ENCODE measurements at regions not wholly inside any gene's neighbourhood (a gene's known extent, or its start where the extent isn't known, plus 50 kb on each side); places are given as distances from the start of the nearest gene placed in this dataset.
A peak's percentile ranks its signal among the peaks of the same experiment; 100 is the strongest.

DNA sequence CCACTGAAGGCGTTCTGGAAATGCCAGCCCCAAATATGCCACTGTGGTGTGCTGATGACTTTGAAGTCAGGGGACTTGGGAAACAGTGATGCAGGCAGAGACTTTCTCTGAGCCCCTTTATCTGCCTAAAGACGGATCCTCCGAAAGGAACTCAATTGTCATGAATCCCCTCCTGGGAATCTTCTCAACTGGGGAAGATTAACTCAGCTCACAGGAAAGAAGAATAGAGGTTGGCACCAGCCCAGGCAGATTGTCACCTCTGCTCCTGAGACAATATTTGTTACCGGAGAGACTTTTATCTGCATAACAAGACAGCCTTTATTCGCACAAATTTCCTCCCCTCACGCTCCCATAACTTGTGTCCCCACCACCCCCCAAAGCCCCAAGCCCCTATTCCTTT is 414.4 kb downstream of the FUT8 start:
- ChIA-PET POLR2A (no interaction called here), CTCF (interaction anchor here (2.4 kb wide), 1 partner anchor 132 kb away, joined by 9 read pairs; no protein-coding TSS in a partner anchor)
- peaks cover 7% of the 10 kb centered on the region for H3K4me1 ChIP-seq (ENCODE audit: insufficient read depth, low read length)
- peaks cover 0 to 3% (median 0%) of the 10 kb centered on the region in 3 donors for H3K36me3 Mint-ChIP-seq
- H3K4me1 Mint-ChIP-seq: peaks cover 12 to 18% (median 13%) of the 10 kb centered on the region in 3 donors
- H3K9me3 ChIP-seq (ENCODE audit: low read length): no peaks in the 10 kb centered on the region
- no peak for DNase-seq
- no peaks in the 10 kb centered on the region for H3K27me3 ChIP-seq (ENCODE audit: insufficient read depth, low read length, poor library complexity, severe bottlenecking)
- no peaks in the 10 kb centered on the region for H3K9me3 Mint-ChIP-seq
- H3K4me3 Mint-ChIP-seq: no peak overlapping the region
- no peaks in the 10 kb centered on the region for H3K36me3 ChIP-seq (ENCODE audit: insufficient read depth, low read length)
- peaks cover 0 to 2% of the 10 kb centered on the region in 2 donors for H3K27me3 Mint-ChIP-seq
- H3K4me3 ChIP-seq (ENCODE audit: low read length): no peak overlapping the region
- no peak overlapping the region for H3K27ac ChIP-seq (ENCODE audit: low read depth, low read length)
- no peak overlapping the region for H3K27ac Mint-ChIP-seq

- ChIA-PET POLR2A (no interaction called here), CTCF (interaction anchor here (2.4 kb wide), 1 partner anchor 131 kb away, joined by 9 read pairs; no protein-coding TSS in a partner anchor)
- no peaks in the 10 kb centered on the region for H3K36me3 ChIP-seq (ENCODE audit: insufficient read depth, low read length)
- Mint-ChIP-seq H3K9me3 (no peaks in the 10 kb centered on the region), H3K4me1 (peaks cover 14 to 21% (median 16%) of the 10 kb centered on the region in 3 donors), H3K27me3 (peaks cover 0 to 2% of the 10 kb centered on the region in 2 donors), H3K36me3 (peaks cover 0 to 3% (median 0%) of the 10 kb centered on the region in 3 donors), H3K4me3 (no peak overlapping the region), H3K27ac (no peak overlapping the region)
- no peaks in the 10 kb centered on the region for H3K27me3 ChIP-seq (ENCODE audit: insufficient read depth, low read length, poor library complexity, severe bottlenecking)
- DNase-seq: no peak
- H3K4me3 ChIP-seq (ENCODE audit: low read length): no peak overlapping the region
- H3K4me1 ChIP-seq (ENCODE audit: insufficient read depth, low read length): peaks cover 7% of the 10 kb centered on the region
- no peaks in the 10 kb centered on the region for H3K9me3 ChIP-seq (ENCODE audit: low read length)
- no peak overlapping the region for H3K27ac ChIP-seq (ENCODE audit: low read depth, low read length)
Observed at GRCh38 chr14:65827520-65827919, 415.0 kb downstream of the FUT8 start.

DNA sequence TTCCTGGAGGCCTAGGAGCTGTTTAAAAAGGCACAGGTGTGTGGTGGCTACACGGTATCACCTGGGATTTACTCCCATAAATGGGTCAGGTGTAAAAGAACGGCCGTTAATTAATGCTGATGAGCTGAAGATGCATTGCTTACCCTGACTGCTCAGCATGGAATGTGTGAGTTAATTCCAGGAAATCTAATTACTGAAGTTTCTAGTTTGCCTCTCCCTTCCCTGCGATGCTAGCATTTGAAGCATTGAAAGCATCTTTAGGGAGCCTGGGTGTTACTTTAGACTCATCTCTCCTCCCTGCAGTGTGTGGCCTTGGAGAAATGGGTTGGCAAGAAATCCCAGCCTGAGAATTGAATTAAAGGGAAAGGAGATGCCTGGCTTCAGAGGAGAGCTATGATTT is 415.9 kb downstream of the FUT8 start:
- Mint-ChIP-seq H3K27ac (no peak overlapping the region), H3K4me3 (no peak overlapping the region), H3K27me3 (peaks cover 0 to 2% of the 10 kb centered on the region in 2 donors), H3K9me3 (no peaks in the 10 kb centered on the region), H3K36me3 (peaks cover 0 to 3% (median 0%) of the 10 kb centered on the region in 3 donors), H3K4me1 (peaks cover 23 to 29% (median 23%) of the 10 kb centered on the region in 3 donors)
- POLR2A ChIA-PET: interaction anchor here (1.8 kb wide), 1 partner anchor 18 kb away, joined by 5 read pairs; no protein-coding TSS in a partner anchor
- H3K4me1 ChIP-seq (ENCODE audit: insufficient read depth, low read length): peaks cover 15% of the 10 kb centered on the region
- H3K27me3 ChIP-seq (ENCODE audit: insufficient read depth, low read length, poor library complexity, severe bottlenecking): no peaks in the 10 kb centered on the region
- CTCF ChIA-PET: interaction anchor here (1.1 to 2.4 kb wide), 2 partner anchors 12 to 130 kb away, joined by 4 to 9 read pairs; no protein-coding TSS in a partner anchor
- no peak for DNase-seq
- H3K9me3 ChIP-seq (ENCODE audit: low read length): no peaks in the 10 kb centered on the region
- H3K27ac ChIP-seq (ENCODE audit: low read depth, low read length): no peak overlapping the region
- no peak overlapping the region for H3K4me3 ChIP-seq (ENCODE audit: low read length)
- H3K36me3 ChIP-seq (ENCODE audit: insufficient read depth, low read length): no peaks in the 10 kb centered on the region

DNA sequence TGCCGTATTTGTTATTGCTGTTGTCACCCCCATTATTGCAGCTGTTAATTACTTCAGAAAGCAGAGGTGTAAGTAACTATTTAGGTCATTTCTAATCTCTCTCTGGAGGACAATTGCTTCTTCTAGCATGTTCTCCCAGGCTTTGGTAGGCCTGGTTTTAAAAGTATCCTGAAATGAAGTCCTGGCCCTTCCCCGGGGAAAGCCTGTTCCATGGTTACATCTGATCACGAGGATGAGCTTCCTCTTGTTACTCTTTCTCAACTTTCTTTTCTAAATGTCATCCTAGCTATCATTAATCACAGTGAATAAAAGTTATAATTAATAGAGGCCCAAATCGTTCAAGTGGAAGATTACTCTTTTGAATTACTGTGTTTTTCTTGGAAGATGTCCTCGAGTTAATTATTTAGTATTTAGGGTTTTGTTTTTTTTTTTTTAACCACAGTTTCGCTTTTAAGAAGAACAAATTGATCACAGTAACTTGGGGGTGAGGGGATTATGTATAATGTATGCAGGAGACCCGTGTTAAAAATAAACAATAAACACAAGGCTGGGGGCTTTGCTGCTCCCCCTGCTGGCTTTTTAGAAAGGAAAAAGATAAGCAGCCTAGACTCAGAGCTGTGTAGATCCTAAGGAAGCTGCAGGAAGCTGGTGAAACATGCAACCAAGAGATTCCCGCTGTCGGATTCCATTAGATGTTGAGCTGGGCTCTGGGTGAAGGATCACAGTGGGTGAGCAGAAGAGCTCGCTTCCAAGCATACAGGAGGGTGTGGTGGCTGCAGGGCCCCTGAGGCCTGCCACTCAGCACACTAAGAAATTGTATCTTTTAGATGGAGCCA is 420.1 kb downstream of the FUT8 start:
- H3K9me3 Mint-ChIP-seq: no peaks in the 10 kb centered on the region
- Histone ChIP-seq H3K27ac (ENCODE audit: low read depth, low read length) (no peak overlapping the region), H3K4me1 (ENCODE audit: insufficient read depth, low read length) (peaks cover 12% of the 10 kb centered on the region), H3K27me3 (ENCODE audit: insufficient read depth, low read length, poor library complexity, severe bottlenecking) (no peaks in the 10 kb centered on the region), H3K4me3 (ENCODE audit: low read length) (no peak overlapping the region), H3K9me3 (ENCODE audit: low read length) (no peaks in the 10 kb centered on the region), H3K36me3 (ENCODE audit: insufficient read depth, low read length) (no peaks in the 10 kb centered on the region)
- DNase-seq: no peak
- H3K27ac Mint-ChIP-seq: no peak overlapping the region
- H3K4me3 Mint-ChIP-seq: no peak overlapping the region
- peaks cover 0 to 2% of the 10 kb centered on the region in 2 donors for H3K27me3 Mint-ChIP-seq
- H3K36me3 Mint-ChIP-seq: peaks cover 0 to 2% (median 0%) of the 10 kb centered on the region in 3 donors
- POLR2A ChIA-PET: no interaction called here
- CTCF ChIA-PET: interaction anchor here (0.9 to 2.2 kb wide), 3 partner anchors 8 to 13 kb away, joined by 3 to 14 read pairs (median 3); no protein-coding TSS in a partner anchor
- H3K4me1 Mint-ChIP-seq: peaks cover 30 to 49% (median 36%) of the 10 kb centered on the region in 3 donors

DNA sequence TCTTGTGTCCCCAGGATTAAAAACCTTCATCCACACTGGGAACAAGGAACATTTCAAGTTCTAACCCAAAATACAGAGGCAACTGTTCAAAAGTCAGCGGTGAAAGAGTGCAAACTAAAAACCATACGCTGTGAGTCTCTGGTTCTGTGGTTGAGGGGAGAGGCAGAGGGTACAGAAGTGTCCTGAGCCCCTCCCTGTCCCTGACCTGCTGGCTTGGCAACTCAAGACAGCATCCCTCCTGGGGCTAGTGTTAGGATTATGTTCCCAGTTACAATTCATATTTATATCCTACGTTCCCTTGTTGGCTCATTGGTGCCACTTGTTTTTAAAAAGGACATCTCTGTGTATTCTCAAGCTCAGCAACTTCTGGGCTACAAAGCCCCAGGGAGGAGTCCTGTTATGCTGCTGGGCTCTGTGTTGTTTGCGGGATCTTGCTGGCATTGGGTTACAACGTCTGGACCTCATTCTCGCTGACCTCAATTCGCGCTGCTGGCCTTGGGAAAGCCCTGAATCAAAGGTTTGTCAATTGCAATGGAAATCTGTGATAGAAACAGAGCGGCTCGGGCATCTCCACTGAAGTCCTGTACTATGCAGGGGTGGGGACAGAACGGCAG is 420.8 kb downstream of the FUT8 start:
- POLR2A ChIA-PET: no interaction called here
- peaks cover 0 to 2% (median 0%) of the 10 kb centered on the region in 3 donors for H3K36me3 Mint-ChIP-seq
- no peaks in the 10 kb centered on the region for H3K27me3 Mint-ChIP-seq
- peak overlapping the region in 1 of 7 donors; percentile 1 for H3K4me3 Mint-ChIP-seq
- peaks cover 37 to 56% (median 43%) of the 10 kb centered on the region in 3 donors for H3K4me1 Mint-ChIP-seq
- no peaks in the 10 kb centered on the region for H3K9me3 Mint-ChIP-seq
- H3K4me3 ChIP-seq (ENCODE audit: low read length): no peak overlapping the region
- no peaks in the 10 kb centered on the region for H3K36me3 ChIP-seq (ENCODE audit: insufficient read depth, low read length)
- no peak for DNase-seq
- no peaks in the 10 kb centered on the region for H3K27me3 ChIP-seq (ENCODE audit: insufficient read depth, low read length, poor library complexity, severe bottlenecking)
- H3K4me1 ChIP-seq (ENCODE audit: insufficient read depth, low read length): peaks cover 19% of the 10 kb centered on the region
- H3K27ac Mint-ChIP-seq: peak overlapping the region in 1 of 8 donors; percentile 43
- no peak overlapping the region for H3K27ac ChIP-seq (ENCODE audit: low read depth, low read length)
- CTCF ChIA-PET: interaction anchor here (0.9 to 2.2 kb wide), 2 partner anchors 9 to 13 kb away, joined by 3 to 14 read pairs; no protein-coding TSS in a partner anchor
- H3K9me3 ChIP-seq (ENCODE audit: low read length): no peaks in the 10 kb centered on the region

GRCh38 chr14:65834051-65834450 is 421.5 kb downstream of the FUT8 start:
- no peaks in the 10 kb centered on the region for H3K36me3 ChIP-seq (ENCODE audit: insufficient read depth, low read length)
- H3K4me3 ChIP-seq (ENCODE audit: low read length): no peak overlapping the region
- no peak overlapping the region for H3K27ac ChIP-seq (ENCODE audit: low read depth, low read length)
- Mint-ChIP-seq H3K27me3 (no peaks in the 10 kb centered on the region), H3K27ac (no peak overlapping the region), H3K36me3 (peaks cover 0 to 2% (median 0%) of the 10 kb centered on the region in 3 donors), H3K4me3 (no peak overlapping the region), H3K9me3 (peaks cover 0 to 1% (median 0%) of the 10 kb centered on the region in 5 donors), H3K4me1 (peaks cover 44 to 63% (median 49%) of the 10 kb centered on the region in 3 donors)
- CTCF ChIA-PET: interaction anchor here (0.9 to 2.2 kb wide), 3 partner anchors 9 to 12 kb away, joined by 3 to 14 read pairs (median 5); no protein-coding TSS in a partner anchor
- H3K27me3 ChIP-seq (ENCODE audit: insufficient read depth, low read length, poor library complexity, severe bottlenecking): no peaks in the 10 kb centered on the region
- POLR2A ChIA-PET: no interaction called here
- no peak for DNase-seq
- no peaks in the 10 kb centered on the region for H3K9me3 ChIP-seq (ENCODE audit: low read length)
- H3K4me1 ChIP-seq (ENCODE audit: insufficient read depth, low read length): peaks cover 26% of the 10 kb centered on the region

GRCh38 chr14:65834812-65835211 is 422.3 kb downstream of the FUT8 start:
- Mint-ChIP-seq H3K36me3 (peaks cover 0 to 2% (median 0%) of the 10 kb centered on the region in 3 donors), H3K4me1 (peaks cover 52 to 70% (median 52%) of the 10 kb centered on the region in 3 donors), H3K27me3 (no peaks in the 10 kb centered on the region), H3K9me3 (peaks cover 0 to 3% (median 0%) of the 10 kb centered on the region in 5 donors), H3K27ac (no peak overlapping the region), H3K4me3 (no peak overlapping the region)
- Histone ChIP-seq H3K27ac (ENCODE audit: low read depth, low read length) (no peak overlapping the region), H3K36me3 (ENCODE audit: insufficient read depth, low read length) (no peaks in the 10 kb centered on the region), H3K9me3 (ENCODE audit: low read length) (no peaks in the 10 kb centered on the region), H3K4me1 (ENCODE audit: insufficient read depth, low read length) (peaks cover 34% of the 10 kb centered on the region), H3K4me3 (ENCODE audit: low read length) (no peak overlapping the region), H3K27me3 (ENCODE audit: insufficient read depth, low read length, poor library complexity, severe bottlenecking) (no peaks in the 10 kb centered on the region)
- POLR2A ChIA-PET: no interaction called here
- DNase-seq: no peak
- CTCF ChIA-PET: interaction anchor here (1.0 to 2.2 kb wide), 2 partner anchors 10 to 11 kb away, joined by 5 to 14 read pairs; no protein-coding TSS in a partner anchor
